GM12878 (cell line): ENCODE measurements at regions not wholly inside any gene's neighbourhood (a gene's known extent, or its start where the extent isn't known, plus 50 kb on each side); places are given as distances from the start of the nearest gene placed in this dataset.
"Not testable (repeated sequence)": the region's sequence is repeated elsewhere in the genome, so short reads cannot be mapped to it uniquely, and the experiment has no call there.

ENCODE experiments used
- ATAC-seq: fragments of 200-7000 bp; cut with Tn5 transposase; 3 replicates; pipeline ENCODE4 v1.9.1; 2020; ENCODE audit warnings: mild to moderate bottlenecking, moderate library complexity
- BruUV-seq: library from RNA; stranded (reverse); fragments of 400-500 nt; replicated peaks from 2 replicates; lab custom pipeline; 2021; lab: Mats Ljungman, UMichigan
- CTCF ChIA-PET: fragments of 300-600 bp; sonication (Branson Sonifier 250); formaldehyde crosslinking; extraction: SDS; loops from one replicate; lab custom pipeline; 2021; ENCODE audit warnings: inconsistent platforms; lab: Yijun Ruan, JAX
- POLR2A ChIA-PET: fragments of 350-600 bp; formaldehyde crosslinking; extraction: SDS; loops from one replicate; lab custom pipeline; 2021; ENCODE audit warnings: inconsistent platforms; lab: Charles Lee
- RAD21 ChIA-PET: fragments of 300-600 bp; sonication (Branson Sonifier 250); formaldehyde crosslinking; loops from one replicate; lab custom pipeline; 2023; ENCODE audit warnings: antibody characterized with exemption; ENCODE audit not compliant: unreplicated experiment; lab: Charles Lee
- SMC1A ChIA-PET: fragments of 300-600 bp; sonication (Branson Sonifier 250); formaldehyde crosslinking; loops from one replicate; lab custom pipeline; 2023; ENCODE audit not compliant: unreplicated experiment, uncharacterized antibody; lab: Charles Lee
- DNase-seq: peaks from one replicate; pipeline ENCODE4 v3.0.0-alpha.2; 2011; ENCODE audit warnings: low read depth, low spot score
- FAIRE-seq: peaks from 3 replicates; lab custom pipeline; 2011; peaks lifted over from hg19 to GRCh38; lab: Jason Lieb, UNC
- H2AFZ ChIP-seq: 2 replicates; pipeline ENCODE4 v1.6.0; 2011; ENCODE audit warnings: low read depth, low read length, control low read depth; ENCODE audit not compliant: control insufficient read depth
- H3K27ac ChIP-seq: 2 replicates; pipeline ENCODE4 v1.5.1; 2011; ENCODE audit warnings: control low read depth; ENCODE audit not compliant: control insufficient read depth, insufficient read depth
- H3K27me3 ChIP-seq, 2 experiments: replicated peaks in 1 of 2; 2 replicates each; pipeline versions ENCODE4 v1.6.0 to v1.6.1; 2011; ENCODE audit warnings: low read length in 1 of 2; ENCODE audit not compliant: control insufficient read depth in 2 of 2, insufficient read depth in 2 of 2
- H3K36me3 ChIP-seq, 2 experiments: 2 replicates each; pipeline ENCODE4 v1.5.1; 2011; ENCODE audit warnings: low read length in 1 of 2; ENCODE audit not compliant: control insufficient read depth in 2 of 2, insufficient read depth in 2 of 2
- H3K4me1 ChIP-seq: 2 replicates; pipeline ENCODE4 v1.6.1; 2011; ENCODE audit warnings: mild to moderate bottlenecking, low read length, moderate library complexity, mixed read lengths; ENCODE audit not compliant: control insufficient read depth, insufficient read depth
- H3K4me2 ChIP-seq: 2 replicates; pipeline ENCODE4 v1.6.0; 2011; ENCODE audit warnings: control low read depth; ENCODE audit not compliant: control insufficient read depth, insufficient read depth
- H3K4me3 ChIP-seq: fragments of 200-600 bp; sonication (generic); 2 replicates; pipeline ENCODE4 v1.5.1; 2016
- H3K79me2 ChIP-seq: 2 replicates; pipeline ENCODE4 v1.6.0; 2011; ENCODE audit warnings: low read length; ENCODE audit not compliant: control insufficient read depth, insufficient read depth
- H3K9ac ChIP-seq: 2 replicates; pipeline ENCODE4 v1.8.0; 2011; ENCODE audit warnings: low read length, control low read depth, mixed read lengths; ENCODE audit not compliant: control insufficient read depth, insufficient read depth
- H3K9me3 ChIP-seq: replicated peaks from 3 replicates; pipeline ENCODE4 v1.5.1; 2011; ENCODE audit warnings: mild to moderate bottlenecking, low read length; ENCODE audit not compliant: control insufficient read depth, insufficient read depth
- H4K20me1 ChIP-seq: 2 replicates; pipeline ENCODE4 v1.6.0; 2011; ENCODE audit not compliant: control insufficient read depth, insufficient read depth
- CREM ChIP-seq: IDR thresholded peaks from 2 replicates; pipeline ENCODE4 v1.6.1; 2014; ENCODE audit warnings: antibody characterized with exemption, low read depth
- MTA3 ChIP-seq: IDR thresholded peaks from 2 replicates; pipeline ENCODE4 v1.6.1; 2012; ENCODE audit warnings: low read length, inconsistent platforms, borderline replicate concordance
- ZNF217 ChIP-seq: fragments of 450-650 bp; IDR thresholded peaks from 2 replicates; pipeline ENCODE4 v1.6.1; 2017; ENCODE audit warnings: antibody characterized with exemption, mild to moderate bottlenecking
- WGBS: methylation state at CpG from one replicate; pipeline ENCODE4 v1.1.6; 2016; ENCODE audit warnings: low lambda C conversion rate; ENCODE audit not compliant: insufficient replicate concordance, insufficient coverage; ENCODE audit errors: missing lambda C conversion rate; 5-methylcytosine and 5-hydroxymethylcytosine counted together
- in situ Hi-C: fragments of 300-500 bp; cut with MboI; formaldehyde crosslinking; loops from 9 replicates; pipeline ENCODE4 v1.14.3; 2018; ENCODE audit warnings: mixed read lengths
- intact Hi-C: fragments of 100-400 bp; cut with micrococcal nuclease; formaldehyde crosslinking; loops from one replicate; pipeline ENCODE4 v1.14.2; 2022; ENCODE audit not compliant: unreplicated experiment
- TF ChIP-seq, protein P1 (sequence below): fragments of 450-650 bp; formaldehyde crosslinking; IDR thresholded peaks from 2 replicates; pipeline ENCODE4 v1.4.0; 2020; ENCODE audit warnings: mild to moderate bottlenecking, moderate library complexity

DNA sequence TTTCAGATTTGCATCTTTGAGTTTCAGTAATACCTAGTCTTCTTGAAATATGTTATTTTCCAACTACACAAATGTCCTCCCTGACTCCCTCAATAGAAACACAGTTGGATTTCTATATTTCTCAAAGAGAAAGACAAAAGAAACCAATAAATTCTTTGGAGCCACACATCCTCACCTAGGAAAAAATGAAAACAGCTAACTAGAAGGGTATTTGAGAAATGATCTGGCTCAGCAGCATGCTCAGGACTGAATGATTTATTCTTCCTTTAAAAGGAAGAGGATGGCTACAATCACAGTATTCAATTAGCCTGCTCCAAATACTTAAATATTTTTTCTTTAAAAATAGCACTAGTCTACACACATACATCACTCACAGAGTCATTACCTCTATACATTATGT, 196.4 kb upstream of the TENT5A start (continued):
- TF ChIP-seq, protein P1, sequence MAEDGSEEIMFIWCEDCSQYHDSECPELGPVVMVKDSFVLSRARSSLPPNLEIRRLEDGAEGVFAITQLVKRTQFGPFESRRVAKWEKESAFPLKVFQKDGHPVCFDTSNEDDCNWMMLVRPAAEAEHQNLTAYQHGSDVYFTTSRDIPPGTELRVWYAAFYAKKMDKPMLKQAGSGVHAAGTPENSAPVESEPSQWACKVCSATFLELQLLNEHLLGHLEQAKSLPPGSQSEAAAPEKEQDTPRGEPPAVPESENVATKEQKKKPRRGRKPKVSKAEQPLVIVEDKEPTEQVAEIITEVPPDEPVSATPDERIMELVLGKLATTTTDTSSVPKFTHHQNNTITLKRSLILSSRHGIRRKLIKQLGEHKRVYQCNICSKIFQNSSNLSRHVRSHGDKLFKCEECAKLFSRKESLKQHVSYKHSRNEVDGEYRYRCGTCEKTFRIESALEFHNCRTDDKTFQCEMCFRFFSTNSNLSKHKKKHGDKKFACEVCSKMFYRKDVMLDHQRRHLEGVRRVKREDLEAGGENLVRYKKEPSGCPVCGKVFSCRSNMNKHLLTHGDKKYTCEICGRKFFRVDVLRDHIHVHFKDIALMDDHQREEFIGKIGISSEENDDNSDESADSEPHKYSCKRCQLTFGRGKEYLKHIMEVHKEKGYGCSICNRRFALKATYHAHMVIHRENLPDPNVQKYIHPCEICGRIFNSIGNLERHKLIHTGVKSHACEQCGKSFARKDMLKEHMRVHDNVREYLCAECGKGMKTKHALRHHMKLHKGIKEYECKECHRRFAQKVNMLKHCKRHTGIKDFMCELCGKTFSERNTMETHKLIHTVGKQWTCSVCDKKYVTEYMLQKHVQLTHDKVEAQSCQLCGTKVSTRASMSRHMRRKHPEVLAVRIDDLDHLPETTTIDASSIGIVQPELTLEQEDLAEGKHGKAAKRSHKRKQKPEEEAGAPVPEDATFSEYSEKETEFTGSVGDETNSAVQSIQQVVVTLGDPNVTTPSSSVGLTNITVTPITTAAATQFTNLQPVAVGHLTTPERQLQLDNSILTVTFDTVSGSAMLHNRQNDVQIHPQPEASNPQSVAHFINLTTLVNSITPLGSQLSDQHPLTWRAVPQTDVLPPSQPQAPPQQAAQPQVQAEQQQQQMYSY (CRISPR knock-in tag): no peak
- no peak for TF ChIP-seq CREM
- no peak for TF ChIP-seq MTA3
- TF ChIP-seq ZNF217: no peak

DNA sequence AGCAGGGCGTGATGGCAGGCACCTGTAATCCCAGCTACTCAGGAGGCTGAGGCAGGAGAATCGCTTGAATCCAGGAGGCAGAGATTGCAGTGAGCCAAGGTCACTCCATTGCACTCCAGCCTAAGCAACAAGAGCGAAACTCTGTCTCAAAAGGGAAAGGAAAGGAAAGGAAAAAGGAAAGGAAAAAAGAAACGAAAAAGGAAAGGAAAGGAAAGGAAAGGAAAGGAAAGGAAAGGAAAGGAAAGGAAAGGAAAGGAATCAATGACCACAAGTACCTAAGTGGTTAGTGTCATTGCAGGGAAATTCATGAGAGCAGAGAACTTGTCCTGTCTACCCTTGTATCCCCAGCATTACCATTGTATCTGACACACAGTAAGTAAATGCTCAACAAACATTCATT, 195.7 kb upstream of the TENT5A start:
- SMC1A ChIA-PET: interaction anchor here (1.2 to 7.4 kb wide), 7 partner anchors 8 to 182 kb away, joined by 3 to 63 read pairs (median 4); no protein-coding TSS in a partner anchor
- H4K20me1 ChIP-seq, H3K9me3 ChIP-seq, H3K4me1 ChIP-seq, H3K4me2 ChIP-seq, in situ Hi-C loops, H3K27ac ChIP-seq, H2AFZ ChIP-seq, BruUV-seq, CTCF ChIA-PET, H3K4me3 ChIP-seq, H3K27me3 ChIP-seq, H3K36me3 ChIP-seq, H3K9ac ChIP-seq, H3K79me2 ChIP-seq, intact Hi-C loops, POLR2A ChIA-PET, FAIRE-seq, DNase-seq, ATAC-seq: not testable (repeated sequence)
- 11% methylated on average over 4 of the region's 4 CpGs for WGBS
- RAD21 ChIA-PET: interaction anchor here (3.2 kb wide), 1 partner anchor 8 kb away, joined by 20 read pairs; no protein-coding TSS in a partner anchor
